Neural progenitor cell (in vitro differentiated cells): ENCODE measurements at regions not wholly inside any gene's neighbourhood (a gene's known extent, or its start where the extent isn't known, plus 50 kb on each side); places are given as distances from the start of the nearest gene placed in this dataset.

Experiments used
- DNase-seq: peaks from one replicate; pipeline ENCODE4 v3.0.0-alpha.2; 2016; ENCODE audit warnings: low spot score
- H2AFZ ChIP-seq: fragments of 200-600 bp; sonication (generic); replicated peaks from 2 replicates; pipeline ENCODE4 v1.6.1; 2016; ENCODE audit warnings: antibody characterized with exemption
- H3F3A ChIP-seq: fragments of 200-600 bp; sonication (generic); 2 replicates; pipeline ENCODE4 v1.6.1; 2016; ENCODE audit warnings: antibody characterized with exemption, low read depth
- H3K27ac ChIP-seq: fragments of 200-600 bp; sonication (generic); 2 replicates; pipeline ENCODE4 v1.5.1; 2016; ENCODE audit warnings: mild to moderate bottlenecking
- H3K27me3 ChIP-seq: fragments of 200-600 bp; sonication (generic); 2 replicates; pipeline ENCODE4 v1.6.1; 2016; ENCODE audit warnings: mild to moderate bottlenecking, moderate library complexity
- H3K36me3 ChIP-seq: fragments of 200-600 bp; sonication (generic); 2 replicates; pipeline ENCODE4 v1.5.1; 2016
- H3K4me1 ChIP-seq: fragments of 200-600 bp; sonication (generic); 2 replicates; pipeline ENCODE4 v1.6.1; 2016; ENCODE audit warnings: mixed run types
- H3K4me2 ChIP-seq: fragments of 200-600 bp; sonication (generic); 2 replicates; pipeline ENCODE4 v1.6.1; 2016
- H3K4me3 ChIP-seq: fragments of 200-600 bp; sonication (generic); 2 replicates; pipeline ENCODE4 v1.5.1; 2016
- H3K79me2 ChIP-seq: fragments of 200-600 bp; sonication (generic); 2 replicates; pipeline ENCODE4 v1.6.1; 2016; ENCODE audit warnings: low read depth
- H3K9ac ChIP-seq: fragments of 200-600 bp; sonication (generic); 2 replicates; pipeline ENCODE4 v1.6.1; 2016
- H3K9me3 ChIP-seq: fragments of 200-600 bp; sonication (generic); 2 replicates; pipeline ENCODE4 v1.5.1; 2016; ENCODE audit warnings: low read depth
- H4K20me1 ChIP-seq: fragments of 200-600 bp; sonication (generic); 2 replicates; pipeline ENCODE4 v1.6.1; 2016; ENCODE audit warnings: low read depth
- H3K27ac Mint-ChIP-seq: 3 replicates; pipeline ENCODE4 v1.8.0; 2021; ENCODE audit warnings: mixed read lengths
- H3K27me3 Mint-ChIP-seq: 2 replicates; pipeline ENCODE4 v1.8.0; 2022; ENCODE audit warnings: low read depth, mild to moderate bottlenecking, inconsistent platforms, moderate library complexity, mixed read lengths; ENCODE audit not compliant: insufficient read depth
- H3K36me3 Mint-ChIP-seq: 3 replicates; pipeline ENCODE4 v1.8.0; 2021; ENCODE audit warnings: mixed read lengths
- H3K4me1 Mint-ChIP-seq: 3 replicates; pipeline ENCODE4 v1.8.0; 2021; ENCODE audit warnings: mixed read lengths
- H3K4me3 Mint-ChIP-seq: 3 replicates; pipeline ENCODE4 v1.8.0; 2021; ENCODE audit warnings: mild to moderate bottlenecking, moderate library complexity, mixed read lengths
- H3K9me3 Mint-ChIP-seq: 3 replicates; pipeline ENCODE4 v1.8.0; 2020; ENCODE audit warnings: mixed read lengths
- EZH2 ChIP-seq: fragments of 200-600 bp; sonication (generic); IDR thresholded peaks from 2 replicates; pipeline ENCODE4 v1.6.1; 2017; ENCODE audit warnings: antibody characterized with exemption, mild to moderate bottlenecking, moderate library complexity
- EZH2phosphoT487 ChIP-seq: fragments of 200-600 bp; sonication (generic); IDR thresholded peaks from 2 replicates; pipeline ENCODE4 v1.6.1; 2017; ENCODE audit warnings: antibody characterized with exemption
- TF ChIP-seq, protein P1 (sequence below): fragments of 200-600 bp; sonication (generic); IDR thresholded peaks from 2 replicates; pipeline ENCODE4 v1.5.1; 2017; ENCODE audit warnings: antibody characterized with exemption, mild to moderate bottlenecking

DNA sequence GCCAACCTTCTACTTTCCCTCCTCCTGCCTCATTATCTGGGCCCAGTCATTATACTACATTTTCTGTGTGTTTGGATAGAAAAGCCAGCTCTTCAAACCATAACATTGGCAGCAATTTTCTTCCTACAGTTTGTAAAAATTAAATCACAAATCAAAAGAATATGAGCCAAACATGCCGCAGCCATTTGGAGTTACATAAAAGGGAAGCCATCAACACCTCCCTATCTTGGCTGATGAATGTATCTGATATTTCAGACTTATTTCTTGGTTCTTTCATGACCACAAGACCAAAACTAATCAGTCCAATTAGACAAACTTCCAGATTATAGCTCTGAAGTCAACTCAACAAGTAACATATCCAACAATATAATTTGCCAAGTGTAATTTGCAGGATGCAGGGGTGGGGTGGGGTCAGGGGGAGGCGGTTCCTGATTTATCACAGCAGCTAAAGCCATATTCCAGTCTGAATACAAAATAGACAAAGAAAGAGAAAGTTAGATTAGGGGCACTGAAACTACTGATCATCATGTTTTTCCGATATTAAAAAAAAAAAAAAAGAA, 89.4 kb upstream of the CNTLN start:
- H3F3A ChIP-seq = no peaks in the 10 kb centered on the region
- no peak for DNase-seq
- H3K27me3 Mint-ChIP-seq = no peaks in the 10 kb centered on the region

DNA sequence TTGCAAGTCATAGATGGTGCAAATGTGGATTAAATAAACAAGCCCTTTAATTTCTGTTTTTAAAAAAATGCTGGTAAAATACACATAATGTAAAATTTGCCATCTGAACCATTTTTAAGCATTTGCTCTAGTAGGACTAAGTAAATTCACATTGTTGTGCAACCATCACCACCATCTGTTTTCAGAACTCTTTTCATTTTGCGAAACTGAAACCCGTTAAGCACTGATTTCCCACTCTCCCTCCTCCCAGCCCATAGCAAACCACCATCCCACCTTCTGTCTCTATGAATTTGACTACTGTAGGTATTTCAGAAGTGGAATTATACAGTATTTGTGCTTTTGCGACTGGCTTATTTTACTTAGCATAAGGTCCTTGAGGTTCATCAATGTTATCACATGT, 103.3 kb upstream of the CNTLN start:
- Histone ChIP-seq H3K79me2 (no peaks in the 10 kb centered on the region), H3K4me2 (no peak overlapping the region), H3F3A (no peaks in the 10 kb centered on the region), H2AFZ (no peak overlapping the region), H3K4me3 (no peak overlapping the region), H3K27ac (no peak overlapping the region), H3K9ac (no peak overlapping the region), H3K27me3 (no peaks in the 10 kb centered on the region), H4K20me1 (no peaks in the 10 kb centered on the region), H3K4me1 (no peaks in the 10 kb centered on the region), H3K36me3 (no peaks in the 10 kb centered on the region), H3K9me3 (no peaks in the 10 kb centered on the region)
- TF ChIP-seq, protein P1, sequence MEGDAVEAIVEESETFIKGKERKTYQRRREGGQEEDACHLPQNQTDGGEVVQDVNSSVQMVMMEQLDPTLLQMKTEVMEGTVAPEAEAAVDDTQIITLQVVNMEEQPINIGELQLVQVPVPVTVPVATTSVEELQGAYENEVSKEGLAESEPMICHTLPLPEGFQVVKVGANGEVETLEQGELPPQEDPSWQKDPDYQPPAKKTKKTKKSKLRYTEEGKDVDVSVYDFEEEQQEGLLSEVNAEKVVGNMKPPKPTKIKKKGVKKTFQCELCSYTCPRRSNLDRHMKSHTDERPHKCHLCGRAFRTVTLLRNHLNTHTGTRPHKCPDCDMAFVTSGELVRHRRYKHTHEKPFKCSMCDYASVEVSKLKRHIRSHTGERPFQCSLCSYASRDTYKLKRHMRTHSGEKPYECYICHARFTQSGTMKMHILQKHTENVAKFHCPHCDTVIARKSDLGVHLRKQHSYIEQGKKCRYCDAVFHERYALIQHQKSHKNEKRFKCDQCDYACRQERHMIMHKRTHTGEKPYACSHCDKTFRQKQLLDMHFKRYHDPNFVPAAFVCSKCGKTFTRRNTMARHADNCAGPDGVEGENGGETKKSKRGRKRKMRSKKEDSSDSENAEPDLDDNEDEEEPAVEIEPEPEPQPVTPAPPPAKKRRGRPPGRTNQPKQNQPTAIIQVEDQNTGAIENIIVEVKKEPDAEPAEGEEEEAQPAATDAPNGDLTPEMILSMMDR = no peak
- TF ChIP-seq EZH2 = no peak
- no peak for TF ChIP-seq EZH2phosphoT487
- no peak overlapping the region for H3K27ac Mint-ChIP-seq
- no peaks in the 10 kb centered on the region for H3K9me3 Mint-ChIP-seq
- H3K36me3 Mint-ChIP-seq = no peaks in the 10 kb centered on the region
- H3K4me1 Mint-ChIP-seq = no peaks in the 10 kb centered on the region
- DNase-seq = no peak
- no peak overlapping the region for H3K4me3 Mint-ChIP-seq
- no peaks in the 10 kb centered on the region for H3K27me3 Mint-ChIP-seq

More for the DNA sequence above, 89.4 kb upstream of the CNTLN start:
- Mint-ChIP-seq H3K36me3 (peaks cover 2% of the 10 kb centered on the region), H3K9me3 (no peaks in the 10 kb centered on the region), H3K27ac (no peak overlapping the region), H3K4me1 (no peaks in the 10 kb centered on the region), H3K4me3 (no peak overlapping the region)
- TF ChIP-seq EZH2 (no peak), EZH2phosphoT487 (no peak)
- TF ChIP-seq, protein P1 = no peak
- H3K27ac ChIP-seq = no peak overlapping the region
- no peak overlapping the region for H3K4me3 ChIP-seq
- no peaks in the 10 kb centered on the region for H3K9me3 ChIP-seq
- H3K36me3 ChIP-seq = no peaks in the 10 kb centered on the region
- H2AFZ ChIP-seq = no peak overlapping the region
- no peaks in the 10 kb centered on the region for H3K27me3 ChIP-seq
- no peaks in the 10 kb centered on the region for H3K4me1 ChIP-seq
- no peaks in the 10 kb centered on the region for H3K79me2 ChIP-seq
- H4K20me1 ChIP-seq = no peaks in the 10 kb centered on the region
- no peak overlapping the region for H3K4me2 ChIP-seq
- no peak overlapping the region for H3K9ac ChIP-seq

DNA sequence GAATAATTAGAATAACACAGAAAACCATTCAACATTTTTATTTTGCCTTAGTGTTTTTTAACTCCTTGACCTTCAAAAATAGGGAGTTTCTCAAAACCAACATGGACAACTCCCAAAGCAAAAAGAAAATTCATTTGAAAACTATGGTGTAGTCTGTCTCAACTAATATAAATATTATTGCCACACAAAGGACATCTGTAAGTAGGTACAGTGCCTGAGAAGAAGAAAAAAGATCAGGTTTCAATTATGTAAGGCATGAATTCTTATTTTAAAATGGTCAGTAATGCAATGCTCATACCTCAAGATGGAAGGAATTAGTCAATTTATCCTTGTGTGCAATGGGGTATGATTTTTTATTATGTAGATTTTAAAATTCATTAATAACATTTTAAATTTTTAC, 109.6 kb upstream of the CNTLN start:
- Histone ChIP-seq H3K27ac (no peak overlapping the region), H3K27me3 (no peaks in the 10 kb centered on the region)

More for the DNA sequence above, 109.6 kb upstream of the CNTLN start:
- H3K36me3 Mint-ChIP-seq = no peaks in the 10 kb centered on the region
- Histone ChIP-seq H3K9ac (no peak overlapping the region), H3K36me3 (no peaks in the 10 kb centered on the region), H2AFZ (no peak overlapping the region), H3K4me2 (no peak overlapping the region), H3K4me3 (no peak overlapping the region), H4K20me1 (no peaks in the 10 kb centered on the region), H3K9me3 (no peaks in the 10 kb centered on the region), H3K79me2 (no peaks in the 10 kb centered on the region), H3K4me1 (no peaks in the 10 kb centered on the region), H3F3A (no peaks in the 10 kb centered on the region)
- peaks cover 8% of the 10 kb centered on the region for H3K9me3 Mint-ChIP-seq
- DNase-seq = no peak
- no peaks in the 10 kb centered on the region for H3K4me1 Mint-ChIP-seq
- no peak overlapping the region for H3K4me3 Mint-ChIP-seq
- H3K27ac Mint-ChIP-seq = no peak overlapping the region
- TF ChIP-seq, protein P1 = no peak
- no peak for TF ChIP-seq EZH2phosphoT487
- TF ChIP-seq EZH2 = no peak
- H3K27me3 Mint-ChIP-seq = peaks cover 4% of the 10 kb centered on the region
